ENCODE measurements at regions not wholly inside any gene's neighbourhood (a gene's known extent, or its start where the extent isn't known, plus 50 kb on each side); places are given as distances from the start of the nearest gene placed in this dataset.

DNA sequence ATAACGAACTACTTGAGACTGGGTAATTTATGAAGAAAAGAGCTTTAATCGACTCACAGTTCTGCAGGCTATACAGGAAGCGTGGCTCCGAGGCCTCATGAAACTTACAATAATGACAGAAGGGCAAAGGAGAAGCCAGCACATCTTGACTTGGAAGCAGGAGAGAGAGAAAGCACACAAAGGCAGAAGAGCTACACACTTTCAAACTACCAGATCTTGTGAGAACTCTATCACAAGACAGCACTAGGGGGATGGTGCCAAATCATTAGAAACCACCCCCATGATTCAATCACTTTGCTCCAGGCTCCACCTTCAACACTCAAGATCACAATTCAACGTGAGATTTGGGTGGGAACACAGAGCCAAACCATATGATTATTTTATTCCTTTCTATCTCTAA, 655.9 kb upstream of the SYT4 start:
- TF ChIP-seq EZH2phosphoT487 (IDR thresholded peaks at IDR 0.05; ENCODE audit: insufficient read depth, low read depth): no peak
- TF ChIP-seq EZH2 (IDR thresholded peaks at IDR 0.05; ENCODE audit: insufficient read depth, poor library complexity, severe bottlenecking): no peak
